Activated naive CD8-positive, alpha-beta T cell (primary cell): ENCODE measurements at regions not wholly inside any gene's neighbourhood (a gene's known extent, or its start where the extent isn't known, plus 50 kb on each side); places are given as distances from the start of the nearest gene placed in this dataset.
"Not testable (repeated sequence)": the region's sequence is repeated elsewhere in the genome, so short reads cannot be mapped to it uniquely, and the experiment has no call there.

ENCODE experiments used
- H3K27ac Mint-ChIP-seq: one replicate; pipeline ENCODE4 v1.8.0; 2021; ENCODE audit warnings: mixed read lengths
- H3K27me3 Mint-ChIP-seq: one replicate; pipeline ENCODE4 v1.8.0; 2021; ENCODE audit warnings: mixed read lengths
- H3K36me3 Mint-ChIP-seq: one replicate; pipeline ENCODE4 v1.8.0; 2021; ENCODE audit warnings: mixed read lengths
- H3K4me1 Mint-ChIP-seq: one replicate; pipeline ENCODE4 v1.8.0; 2021; ENCODE audit warnings: low read depth, mixed read lengths
- H3K4me3 Mint-ChIP-seq: one replicate; pipeline ENCODE4 v1.8.0; 2021; ENCODE audit warnings: mild to moderate bottlenecking, mixed read lengths
- H3K9me3 Mint-ChIP-seq: one replicate; pipeline ENCODE4 v1.8.0; 2021; ENCODE audit warnings: low read depth, mixed read lengths

DNA sequence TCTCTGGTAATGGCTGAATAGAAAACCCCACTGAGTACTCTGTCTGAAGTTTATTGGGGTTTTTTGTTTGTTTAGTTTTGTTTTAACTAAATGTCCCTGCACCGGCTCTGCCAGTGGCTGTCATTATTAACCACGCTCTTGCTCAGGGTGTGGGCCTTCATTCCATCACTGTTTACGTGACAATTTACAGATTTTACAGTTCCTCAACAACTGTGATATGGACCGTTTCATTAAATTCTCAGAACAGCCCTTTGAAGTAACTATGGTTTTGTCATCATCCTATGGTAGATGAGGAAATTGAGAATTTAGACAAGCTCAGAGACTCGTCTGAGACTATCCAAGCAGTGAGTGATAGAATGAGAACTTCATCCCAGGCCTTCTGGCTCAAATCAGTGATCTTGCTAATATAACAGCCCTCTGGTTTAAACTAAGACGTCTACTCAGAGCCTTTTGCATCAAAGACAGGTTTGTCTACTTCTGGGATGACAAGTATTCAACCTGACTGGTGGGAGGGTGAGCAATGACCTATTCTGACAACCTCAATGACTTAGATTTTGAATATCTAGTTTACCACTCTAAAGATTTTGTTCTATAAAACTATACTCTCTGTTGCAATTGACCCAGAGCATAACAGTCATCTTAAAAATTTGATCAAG is 77.3 kb upstream of the MAP3K1 start:
- H3K4me1 Mint-ChIP-seq, result peaks cover 44% of the 10 kb centered on the region
- H3K9me3 Mint-ChIP-seq, result peaks cover 4% of the 10 kb centered on the region
- no peaks in the 10 kb centered on the region for H3K27me3 Mint-ChIP-seq
- H3K27ac Mint-ChIP-seq, result no peak overlapping the region
- peaks cover 4% of the 10 kb centered on the region for H3K36me3 Mint-ChIP-seq
- H3K4me3 Mint-ChIP-seq, result no peak overlapping the region

DNA sequence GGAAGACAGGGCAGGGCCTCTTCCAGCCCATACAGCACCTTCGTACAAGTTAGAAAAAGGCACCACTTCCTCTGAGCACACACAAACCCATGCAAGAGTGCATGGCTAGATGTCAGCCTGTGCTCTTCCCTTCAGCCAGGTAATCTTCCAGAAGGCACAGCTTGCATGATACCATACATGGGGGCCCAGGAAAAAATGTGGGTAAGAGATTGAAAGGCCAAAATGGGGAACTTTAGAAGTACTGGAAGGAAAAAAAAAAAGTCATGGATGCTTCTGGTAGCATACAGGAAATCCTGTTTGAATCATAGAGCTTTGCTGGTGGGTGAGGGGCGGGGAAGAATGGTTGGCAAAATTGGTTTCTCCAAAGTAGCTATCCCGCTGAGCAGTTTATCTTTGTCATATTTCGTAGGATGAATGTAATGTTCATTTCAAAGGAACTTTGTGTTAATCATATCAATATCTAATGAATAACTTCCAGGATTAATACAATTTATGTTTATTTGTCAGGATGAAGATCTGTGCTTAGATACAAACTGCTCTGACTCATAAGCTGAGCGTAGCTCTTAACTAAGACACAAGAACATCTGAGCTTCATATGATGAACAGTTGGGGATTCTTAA is 78.2 kb upstream of the MAP3K1 start:
- peaks cover 4% of the 10 kb centered on the region for H3K9me3 Mint-ChIP-seq
- H3K4me3 Mint-ChIP-seq, result peak overlapping the region; percentile 2
- H3K36me3 Mint-ChIP-seq, result no peaks in the 10 kb centered on the region
- H3K4me1 Mint-ChIP-seq, result peaks cover 46% of the 10 kb centered on the region
- H3K27me3 Mint-ChIP-seq, result no peaks in the 10 kb centered on the region
- peak overlapping the region; percentile 89 for H3K27ac Mint-ChIP-seq

DNA sequence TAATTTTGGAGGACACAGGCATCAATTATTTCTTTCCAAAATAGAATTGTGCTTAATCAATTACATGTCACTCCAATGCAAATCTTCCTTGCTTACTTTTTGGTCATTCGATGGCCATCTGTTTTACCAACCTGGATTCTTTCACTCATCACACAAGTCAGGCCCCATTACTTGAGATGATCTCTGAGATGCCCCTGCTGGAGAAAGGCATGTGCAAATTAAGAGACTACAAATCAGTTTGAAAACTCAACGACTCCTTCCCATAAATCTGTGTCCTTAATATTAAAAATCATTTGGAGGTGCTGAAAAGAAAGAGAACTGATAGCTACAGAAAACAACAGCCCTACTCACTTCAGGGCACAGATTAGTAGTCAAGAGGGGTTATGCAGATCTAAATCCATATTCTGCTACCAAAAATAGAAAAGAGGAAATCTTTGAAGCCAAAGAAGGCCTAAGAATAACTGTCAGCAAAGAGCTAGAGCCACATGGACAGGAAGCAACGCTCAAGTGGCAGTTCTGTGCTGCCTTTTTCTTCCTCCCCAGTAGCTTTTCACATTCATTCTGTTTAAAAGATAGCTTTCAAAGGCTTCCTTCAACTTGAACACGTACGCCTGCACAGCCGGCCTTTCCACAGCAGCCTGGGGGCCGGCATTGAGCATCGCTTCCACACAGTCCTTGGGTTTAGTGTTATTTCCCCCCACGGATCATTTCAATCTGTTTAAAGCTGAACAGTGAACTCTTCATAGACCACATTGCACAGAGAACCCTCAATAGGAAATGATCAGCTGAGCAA is 79.3 kb upstream of the MAP3K1 start:
- H3K27me3 Mint-ChIP-seq, result no peaks in the 10 kb centered on the region
- H3K27ac Mint-ChIP-seq, result peak overlapping the region; percentile 89
- H3K9me3 Mint-ChIP-seq, result peaks cover 4% of the 10 kb centered on the region
- peaks cover 2% of the 10 kb centered on the region for H3K36me3 Mint-ChIP-seq
- peaks cover 46% of the 10 kb centered on the region for H3K4me1 Mint-ChIP-seq
- H3K4me3 Mint-ChIP-seq, result peak overlapping the region; percentile 67

GRCh38 chr5:56734091-56734694 is 81.2 kb upstream of the MAP3K1 start:
- H3K4me3 Mint-ChIP-seq, result no peak overlapping the region
- peaks cover 4% of the 10 kb centered on the region for H3K9me3 Mint-ChIP-seq
- H3K27me3 Mint-ChIP-seq, result no peaks in the 10 kb centered on the region
- peaks cover 50% of the 10 kb centered on the region for H3K4me1 Mint-ChIP-seq
- H3K27ac Mint-ChIP-seq, result no peak overlapping the region
- peaks cover 2% of the 10 kb centered on the region for H3K36me3 Mint-ChIP-seq

- H3K27ac Mint-ChIP-seq, result no peak overlapping the region
- peaks cover 50% of the 10 kb centered on the region for H3K4me1 Mint-ChIP-seq
- no peak overlapping the region for H3K4me3 Mint-ChIP-seq
- peaks cover 4% of the 10 kb centered on the region for H3K9me3 Mint-ChIP-seq
- no peaks in the 10 kb centered on the region for H3K27me3 Mint-ChIP-seq
- peaks cover 2% of the 10 kb centered on the region for H3K36me3 Mint-ChIP-seq
Observed at GRCh38 chr5:56733580-56733979, 81.8 kb upstream of the MAP3K1 start.

- Mint-ChIP-seq H3K36me3 (peaks cover 2% of the 10 kb centered on the region), H3K27me3 (no peaks in the 10 kb centered on the region), H3K4me1 (peaks cover 39% of the 10 kb centered on the region), H3K27ac (no peak overlapping the region), H3K4me3 (no peak overlapping the region), H3K9me3 (peaks cover 4% of the 10 kb centered on the region)
Observed at GRCh38 chr5:56732121-56732520, 83.2 kb upstream of the MAP3K1 start.

DNA sequence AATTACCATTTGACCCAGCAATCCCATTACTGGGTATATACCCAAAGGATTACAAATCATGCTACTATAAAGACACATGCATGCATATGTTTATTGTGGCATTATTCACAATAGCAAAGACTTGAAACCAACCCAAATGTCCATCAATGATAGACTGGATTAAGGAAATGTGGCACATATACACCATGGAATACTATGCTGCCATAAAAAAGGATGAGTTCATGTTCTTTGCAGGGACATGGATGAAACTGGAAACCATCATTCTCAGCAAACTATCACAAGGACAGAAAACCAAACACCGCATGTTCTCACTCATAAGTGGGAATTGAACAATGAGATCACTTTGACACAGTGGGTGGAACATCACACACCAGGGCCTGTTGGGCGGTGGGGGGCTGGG is 83.9 kb upstream of the MAP3K1 start:
- H3K4me3 Mint-ChIP-seq, H3K36me3 Mint-ChIP-seq, H3K9me3 Mint-ChIP-seq, H3K27me3 Mint-ChIP-seq: not testable (repeated sequence)
- Mint-ChIP-seq H3K4me1 (peaks cover 32% of the 10 kb centered on the region), H3K27ac (peak overlapping the region; percentile 41)

- no peak overlapping the region for H3K4me3 Mint-ChIP-seq
- no peaks in the 10 kb centered on the region for H3K27me3 Mint-ChIP-seq
- H3K36me3 Mint-ChIP-seq, result peaks cover 4% of the 10 kb centered on the region
- H3K27ac Mint-ChIP-seq, result no peak overlapping the region
- no peaks in the 10 kb centered on the region for H3K9me3 Mint-ChIP-seq
- H3K4me1 Mint-ChIP-seq, result peaks cover 15% of the 10 kb centered on the region
Observed at GRCh38 chr5:56729488-56729887, 85.9 kb upstream of the MAP3K1 start.

- Mint-ChIP-seq H3K36me3 (peaks cover 2% of the 10 kb centered on the region), H3K27ac (no peak overlapping the region), H3K9me3 (no peaks in the 10 kb centered on the region)
Observed at GRCh38 chr5:56725711-56726411, 89.5 kb upstream of the MAP3K1 start.

GRCh38 chr5:56724857-56725256 is 90.5 kb upstream of the MAP3K1 start:
- H3K4me1 Mint-ChIP-seq, H3K36me3 Mint-ChIP-seq, H3K4me3 Mint-ChIP-seq, H3K27me3 Mint-ChIP-seq, H3K9me3 Mint-ChIP-seq, H3K27ac Mint-ChIP-seq: not testable (repeated sequence)

More at GRCh38 chr5:56725711-56726411, 89.5 kb upstream of the MAP3K1 start:
- Mint-ChIP-seq H3K4me1 (peaks cover 4% of the 10 kb centered on the region), H3K27me3 (no peaks in the 10 kb centered on the region), H3K4me3 (no peak overlapping the region)

DNA sequence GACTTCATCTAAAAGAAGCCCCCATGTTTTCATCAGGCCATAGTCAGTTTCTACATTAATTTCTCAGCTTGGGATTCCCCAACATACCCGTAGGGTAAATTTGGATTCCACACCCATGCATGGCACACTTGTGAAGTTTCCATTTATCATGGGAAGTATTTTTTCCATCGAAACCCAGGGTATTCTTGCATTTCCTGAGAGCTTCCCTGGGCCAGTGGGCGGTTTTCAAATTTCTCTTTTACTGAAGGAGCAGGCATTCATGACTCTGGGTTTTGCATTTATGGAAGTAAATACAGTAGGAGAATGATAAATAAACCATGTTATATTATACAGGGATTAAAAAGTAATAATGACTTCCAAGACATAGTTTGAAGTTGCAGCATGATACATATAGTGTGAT is 93.0 kb upstream of the MAP3K1 start:
- Mint-ChIP-seq H3K27me3 (no peaks in the 10 kb centered on the region), H3K4me3 (no peak overlapping the region), H3K27ac (no peak overlapping the region), H3K36me3 (peaks cover 2% of the 10 kb centered on the region), H3K9me3 (no peaks in the 10 kb centered on the region), H3K4me1 (peaks cover under 1% of the 10 kb centered on the region)

DNA sequence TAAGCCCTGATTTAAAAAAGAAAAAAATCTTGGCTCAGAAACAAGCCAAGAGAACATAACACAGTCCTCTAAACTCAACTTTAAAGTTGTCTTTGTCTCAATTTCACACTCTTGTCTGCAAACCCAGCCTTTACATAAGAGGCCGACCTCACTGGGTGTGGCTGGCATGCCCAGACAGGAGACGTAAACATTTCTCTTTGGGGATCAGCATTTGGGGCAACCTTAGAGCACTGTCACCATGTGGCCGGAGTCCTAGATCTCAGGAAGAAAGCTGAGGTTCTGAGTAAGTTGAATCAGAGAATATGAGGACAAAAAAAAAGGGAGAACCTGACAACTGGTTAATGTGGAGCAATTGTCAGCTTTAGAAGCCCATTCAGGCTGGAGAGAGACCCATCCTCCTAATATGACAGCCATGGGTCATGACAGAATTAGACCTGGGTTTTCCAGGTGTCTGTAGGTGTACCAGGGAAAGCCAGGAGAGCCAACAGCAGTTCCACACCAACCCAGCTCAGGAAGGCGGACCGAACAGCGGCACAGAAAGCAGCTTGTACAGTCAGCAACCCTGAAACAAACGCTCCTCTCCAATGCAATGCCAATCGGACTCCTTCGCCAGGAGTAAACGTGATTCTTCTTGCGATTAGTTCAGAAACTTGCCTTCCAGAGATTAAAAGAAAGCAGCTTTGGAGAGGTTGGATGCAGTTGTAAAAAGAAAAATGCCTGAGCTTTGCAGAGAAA is 97.9 kb upstream of the MAP3K1 start:
- H3K27ac Mint-ChIP-seq, result no peak overlapping the region
- H3K36me3 Mint-ChIP-seq, result no peaks in the 10 kb centered on the region

GRCh38 chr5:56715986-56716385 is 99.4 kb upstream of the MAP3K1 start:
- Mint-ChIP-seq H3K4me1 (peaks cover 9% of the 10 kb centered on the region), H3K9me3 (no peaks in the 10 kb centered on the region), H3K4me3 (no peak overlapping the region), H3K27ac (no peak overlapping the region), H3K36me3 (no peaks in the 10 kb centered on the region), H3K27me3 (no peaks in the 10 kb centered on the region)

More for the DNA sequence above, 97.9 kb upstream of the MAP3K1 start:
- Mint-ChIP-seq H3K27me3 (no peaks in the 10 kb centered on the region), H3K4me3 (no peak overlapping the region), H3K4me1 (peaks cover 3% of the 10 kb centered on the region), H3K9me3 (no peaks in the 10 kb centered on the region)

GRCh38 chr5:56712895-56713591 is 102.3 kb upstream of the MAP3K1 start:
- Mint-ChIP-seq H3K36me3 (peaks cover 3% of the 10 kb centered on the region), H3K27me3 (no peaks in the 10 kb centered on the region), H3K4me1 (peaks cover 17% of the 10 kb centered on the region), H3K9me3 (no peaks in the 10 kb centered on the region), H3K27ac (no peak overlapping the region), H3K4me3 (no peak overlapping the region)
